GM23248 (cell line): ENCODE measurements at regions not wholly inside any gene's neighbourhood (a gene's known extent, or its start where the extent isn't known, plus 50 kb on each side); places are given as distances from the start of the nearest gene placed in this dataset.

Experiments
- DNase-seq: peaks from one replicate; pipeline ENCODE4 v3.0.0-alpha.2; 2015
- H2AFZ ChIP-seq: fragments of 200-600 bp; sonication (generic); 2 replicates; pipeline ENCODE4 v1.6.1; 2016; ENCODE audit warnings: antibody characterized with exemption
- H3F3A ChIP-seq: fragments of 200-600 bp; sonication (generic); 2 replicates; pipeline ENCODE4 v1.6.1; 2016; ENCODE audit warnings: mild to moderate bottlenecking, antibody characterized with exemption, mixed run types; ENCODE audit not compliant: insufficient read depth
- H3K27ac ChIP-seq: fragments of 200-600 bp; sonication (generic); 2 replicates; pipeline ENCODE4 v1.5.1; 2016; ENCODE audit warnings: mild to moderate bottlenecking
- H3K27me3 ChIP-seq: fragments of 200-600 bp; sonication (generic); replicated peaks from 2 replicates; pipeline ENCODE4 v1.6.1; 2016; ENCODE audit warnings: mild to moderate bottlenecking; ENCODE audit not compliant: insufficient read depth
- H3K36me3 ChIP-seq: fragments of 200-600 bp; sonication (generic); 2 replicates; pipeline ENCODE4 v1.6.1; 2016; ENCODE audit warnings: low read depth, mild to moderate bottlenecking
- H3K4me1 ChIP-seq: fragments of 200-600 bp; sonication (generic); 2 replicates; pipeline ENCODE4 v1.6.1; 2016; ENCODE audit warnings: mild to moderate bottlenecking; ENCODE audit not compliant: insufficient read depth
- H3K4me2 ChIP-seq: fragments of 200-600 bp; sonication (generic); one replicate; pipeline ENCODE4 v1.6.1; 2016; ENCODE audit warnings: mild to moderate bottlenecking; ENCODE audit not compliant: unreplicated experiment
- H3K4me3 ChIP-seq: fragments of 200-600 bp; sonication (generic); 2 replicates; pipeline ENCODE4 v1.5.1; 2016; ENCODE audit warnings: mild to moderate bottlenecking
- H3K79me2 ChIP-seq: fragments of 200-600 bp; sonication (generic); 2 replicates; pipeline ENCODE4 v1.6.1; 2016; ENCODE audit warnings: mild to moderate bottlenecking; ENCODE audit not compliant: insufficient read depth
- H3K9ac ChIP-seq: fragments of 200-600 bp; sonication (generic); 2 replicates; pipeline ENCODE4 v1.6.1; 2016; ENCODE audit warnings: mild to moderate bottlenecking
- H3K9me2 ChIP-seq: fragments of 200-600 bp; sonication (generic); 2 replicates; pipeline ENCODE4 v1.6.1; 2016; ENCODE audit warnings: mixed run types, mild to moderate bottlenecking, moderate library complexity; ENCODE audit not compliant: insufficient read depth
- H3K9me3 ChIP-seq: fragments of 200-600 bp; sonication (generic); one replicate; pipeline ENCODE4 v1.6.1; 2017; ENCODE audit warnings: low read depth
- H4K20me1 ChIP-seq: fragments of 200-600 bp; sonication (generic); 2 replicates; pipeline ENCODE4 v1.6.0; 2016; ENCODE audit not compliant: insufficient read depth
- EZH2 ChIP-seq: fragments of 200-600 bp; sonication (generic); IDR thresholded peaks from 2 replicates; pipeline ENCODE4 v1.6.1; 2018; ENCODE audit warnings: antibody characterized with exemption, mild to moderate bottlenecking; ENCODE audit not compliant: insufficient read depth, poor library complexity, severe bottlenecking
- EZH2phosphoT487 ChIP-seq: fragments of 200-600 bp; sonication (generic); IDR thresholded peaks from 2 replicates; pipeline ENCODE4 v1.6.1; 2018; ENCODE audit warnings: antibody characterized with exemption, moderate library complexity, mild to moderate bottlenecking, low read depth; ENCODE audit not compliant: insufficient read depth
- WGBS, 2 experiments: methylation state at CpG; one replicate each; pipeline ENCODE4 v1.1.6; 2015 to 2017; ENCODE audit warnings: low lambda C conversion rate in 2 of 2, low coverage in 1 of 2; ENCODE audit errors: missing lambda C conversion rate in 2 of 2; 5-methylcytosine and 5-hydroxymethylcytosine counted together
- in situ Hi-C: fragments of 300-500 bp; cut with MboI; formaldehyde crosslinking; loops from 2 replicates; pipeline ENCODE4 v1.15.0; 2020

- Histone ChIP-seq H3K9me3 (no peaks in the 10 kb centered on the region), H3K4me2 (no peak overlapping the region), H3K4me3 (no peak overlapping the region), H3F3A (no peaks in the 10 kb centered on the region), H3K36me3 (no peaks in the 10 kb centered on the region), H3K9me2 (no peaks in the 10 kb centered on the region), H3K27me3 (no peaks in the 10 kb centered on the region), H3K4me1 (no peaks in the 10 kb centered on the region), H2AFZ (no peak overlapping the region), H4K20me1 (no peaks in the 10 kb centered on the region), H3K79me2 (no peaks in the 10 kb centered on the region), H3K27ac (no peak overlapping the region), H3K9ac (no peak overlapping the region)
- WGBS, 2 experiments, result 32 to 46% methylated on average over 4 of the region's 4 CpGs
- DNase-seq, result peak; percentile 4
- no peak for TF ChIP-seq EZH2
- no peak for TF ChIP-seq EZH2phosphoT487
- in situ Hi-C loops, result no loop called here
Observed at GRCh38 chr2:35873921-35874320, 481.7 kb upstream of the CRIM1 start.

- no peak overlapping the region for H3K9ac ChIP-seq
- H3K79me2 ChIP-seq, result no peaks in the 10 kb centered on the region
- in situ Hi-C loops, result no loop called here
- H2AFZ ChIP-seq, result 0 out of 2 replicates have a peak overlapping the region, but pooled peaks have one; percentile 3
- H4K20me1 ChIP-seq, result no peaks in the 10 kb centered on the region
- H3K4me3 ChIP-seq, result no peak overlapping the region
- H3K27me3 ChIP-seq, result no peaks in the 10 kb centered on the region
- WGBS, 2 experiments, result 10 to 11% methylated on average over 8 of the region's 8 CpGs
- no peaks in the 10 kb centered on the region for H3K9me3 ChIP-seq
- TF ChIP-seq EZH2 (no peak), EZH2phosphoT487 (no peak)
- no peaks in the 10 kb centered on the region for H3F3A ChIP-seq
- H3K4me1 ChIP-seq, result no peaks in the 10 kb centered on the region
- H3K4me2 ChIP-seq, result no peak overlapping the region
- H3K36me3 ChIP-seq, result no peaks in the 10 kb centered on the region
- H3K27ac ChIP-seq, result no peak overlapping the region
- H3K9me2 ChIP-seq, result no peaks in the 10 kb centered on the region
- peak; percentile 49 for DNase-seq
Observed at GRCh38 chr2:35871672-35872071, 483.9 kb upstream of the CRIM1 start.

GRCh38 chr2:35870713-35871112 is 484.9 kb upstream of the CRIM1 start:
- WGBS, 2 experiments, result 0 to 8% methylated on average over 1 of the region's 1 CpG
- in situ Hi-C loops, result no loop called here

GRCh38 chr2:35864141-35864540 is 491.4 kb upstream of the CRIM1 start:
- no peak overlapping the region for H3K4me2 ChIP-seq
- H3K27ac ChIP-seq, result no peak overlapping the region
- H3K4me3 ChIP-seq, result no peak overlapping the region
- DNase-seq, result no peak
- H3K9me3 ChIP-seq, result no peaks in the 10 kb centered on the region
- WGBS, 2 experiments, result 3 to 4% methylated on average over 2 of the region's 2 CpGs
- no peaks in the 10 kb centered on the region for H3K9me2 ChIP-seq
- no peak for TF ChIP-seq EZH2phosphoT487
- no peak for TF ChIP-seq EZH2
- H3K79me2 ChIP-seq, result no peaks in the 10 kb centered on the region
- H4K20me1 ChIP-seq, result no peaks in the 10 kb centered on the region
- no peaks in the 10 kb centered on the region for H3K27me3 ChIP-seq
- H3K9ac ChIP-seq, result no peak overlapping the region
- no peaks in the 10 kb centered on the region for H3K4me1 ChIP-seq
- no peaks in the 10 kb centered on the region for H3F3A ChIP-seq
- no peaks in the 10 kb centered on the region for H3K36me3 ChIP-seq
- in situ Hi-C loops, result no loop called here
- H2AFZ ChIP-seq, result no peak overlapping the region

More at GRCh38 chr2:35870713-35871112, 484.9 kb upstream of the CRIM1 start:
- Histone ChIP-seq H3K79me2 (no peaks in the 10 kb centered on the region), H4K20me1 (no peaks in the 10 kb centered on the region), H3K27me3 (no peaks in the 10 kb centered on the region), H3K9me3 (no peaks in the 10 kb centered on the region), H3K36me3 (no peaks in the 10 kb centered on the region), H3K4me3 (no peak overlapping the region), H2AFZ (no peak overlapping the region), H3K9ac (no peak overlapping the region), H3K4me1 (no peaks in the 10 kb centered on the region), H3K4me2 (no peak overlapping the region), H3K27ac (no peak overlapping the region), H3K9me2 (no peaks in the 10 kb centered on the region), H3F3A (no peaks in the 10 kb centered on the region)
- no peak for DNase-seq
- TF ChIP-seq EZH2 (no peak), EZH2phosphoT487 (no peak)

- H3K9ac ChIP-seq, result no peak overlapping the region
- TF ChIP-seq EZH2phosphoT487, result no peak
- no peak for TF ChIP-seq EZH2
Observed at GRCh38 chr2:35858216-35858615, 497.4 kb upstream of the CRIM1 start.

More at GRCh38 chr2:35858216-35858615, 497.4 kb upstream of the CRIM1 start:
- no peaks in the 10 kb centered on the region for H3F3A ChIP-seq
- DNase-seq, result no peak
- no peaks in the 10 kb centered on the region for H4K20me1 ChIP-seq
- no peak overlapping the region for H3K27ac ChIP-seq
- H3K36me3 ChIP-seq, result no peaks in the 10 kb centered on the region
- no peak overlapping the region for H2AFZ ChIP-seq
- in situ Hi-C loops, result no loop called here
- H3K79me2 ChIP-seq, result no peaks in the 10 kb centered on the region
- H3K4me2 ChIP-seq, result no peak overlapping the region
- H3K4me3 ChIP-seq, result no peak overlapping the region
- H3K4me1 ChIP-seq, result no peaks in the 10 kb centered on the region
- no peaks in the 10 kb centered on the region for H3K9me3 ChIP-seq
- no peaks in the 10 kb centered on the region for H3K9me2 ChIP-seq
- H3K27me3 ChIP-seq, result no peaks in the 10 kb centered on the region
- 17 to 22% methylated on average over 1 of the region's 1 CpG for WGBS, 2 experiments
